ENCODE measurements at regions not wholly inside any gene's neighbourhood (a gene's known extent, or its start where the extent isn't known, plus 50 kb on each side); places are given as distances from the start of the nearest gene placed in this dataset.

GRCh38 chr16:73563709-73564108, 515.8 kb upstream of the ZFHX3 start:
- TF ChIP-seq, protein P1, sequence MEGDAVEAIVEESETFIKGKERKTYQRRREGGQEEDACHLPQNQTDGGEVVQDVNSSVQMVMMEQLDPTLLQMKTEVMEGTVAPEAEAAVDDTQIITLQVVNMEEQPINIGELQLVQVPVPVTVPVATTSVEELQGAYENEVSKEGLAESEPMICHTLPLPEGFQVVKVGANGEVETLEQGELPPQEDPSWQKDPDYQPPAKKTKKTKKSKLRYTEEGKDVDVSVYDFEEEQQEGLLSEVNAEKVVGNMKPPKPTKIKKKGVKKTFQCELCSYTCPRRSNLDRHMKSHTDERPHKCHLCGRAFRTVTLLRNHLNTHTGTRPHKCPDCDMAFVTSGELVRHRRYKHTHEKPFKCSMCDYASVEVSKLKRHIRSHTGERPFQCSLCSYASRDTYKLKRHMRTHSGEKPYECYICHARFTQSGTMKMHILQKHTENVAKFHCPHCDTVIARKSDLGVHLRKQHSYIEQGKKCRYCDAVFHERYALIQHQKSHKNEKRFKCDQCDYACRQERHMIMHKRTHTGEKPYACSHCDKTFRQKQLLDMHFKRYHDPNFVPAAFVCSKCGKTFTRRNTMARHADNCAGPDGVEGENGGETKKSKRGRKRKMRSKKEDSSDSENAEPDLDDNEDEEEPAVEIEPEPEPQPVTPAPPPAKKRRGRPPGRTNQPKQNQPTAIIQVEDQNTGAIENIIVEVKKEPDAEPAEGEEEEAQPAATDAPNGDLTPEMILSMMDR (conservative IDR thresholded peaks at IDR 0.05; ENCODE audit: low read depth in 2 of 2): no peak
- TF ChIP-seq STAT1 (IDR thresholded peaks at IDR 0.05; ENCODE audit: unreplicated experiment): no peak
- TF ChIP-seq EZH2 (IDR thresholded peaks at IDR 0.05; ENCODE audit: low read depth, unreplicated experiment): no peak
